BE2C (cell line): ENCODE measurements at regions not wholly inside any gene's neighbourhood (a gene's known extent, or its start where the extent isn't known, plus 50 kb on each side); places are given as distances from the start of the nearest gene placed in this dataset.

ENCODE experiments used
- DNase-seq: peaks from one replicate; pipeline ENCODE4 v3.0.0-alpha.2; 2020
- H3K27me3 ChIP-seq: fragments of 250-450 bp; sonication (Bioruptor Pico); 2 replicates; pipeline ENCODE4 v1.5.1; 2020; ENCODE audit warnings: mild to moderate bottlenecking
- H3K36me3 ChIP-seq: fragments of 250-450 bp; sonication (Bioruptor Pico); 2 replicates; pipeline ENCODE4 v1.5.1; 2020; ENCODE audit warnings: mild to moderate bottlenecking
- H3K4me1 ChIP-seq: fragments of 250-450 bp; sonication (Bioruptor Pico); 2 replicates; pipeline ENCODE4 v1.5.1; 2020
- H3K4me3 ChIP-seq: 2 replicates; pipeline ENCODE4 v1.5.1; 2011; ENCODE audit warnings: low read depth, low read length
- H3K9me3 ChIP-seq: fragments of 250-450 bp; sonication (Bioruptor Pico); 2 replicates; pipeline ENCODE4 v1.5.1; 2020
- CTCF ChIP-seq: IDR thresholded peaks from 2 replicates; pipeline ENCODE4 v1.5.1; 2012; ENCODE audit warnings: mild to moderate bottlenecking, low read depth, low read length

- Histone ChIP-seq H3K4me1 (no peaks in the 10 kb centered on the region), H3K4me3 (no peak overlapping the region), H3K36me3 (no peaks in the 10 kb centered on the region), H3K9me3 (no peaks in the 10 kb centered on the region), H3K27me3 (peaks cover 14% of the 10 kb centered on the region)
- no peak for DNase-seq
- no peak for TF ChIP-seq CTCF
These were observed 52.2 kb upstream of the SPACA1 start for GRCh38 chr6:87995461-87995860.

GRCh38 chr6:87993356-87993755 lies 54.3 kb upstream of the SPACA1 start:
- no peaks in the 10 kb centered on the region for H3K4me1 ChIP-seq
- no peaks in the 10 kb centered on the region for H3K9me3 ChIP-seq
- DNase-seq = no peak
- peaks cover 14% of the 10 kb centered on the region for H3K27me3 ChIP-seq
- no peak for TF ChIP-seq CTCF
- H3K4me3 ChIP-seq = no peak overlapping the region
- no peaks in the 10 kb centered on the region for H3K36me3 ChIP-seq

- no peaks in the 10 kb centered on the region for H3K36me3 ChIP-seq
- H3K4me3 ChIP-seq = no peak overlapping the region
- peaks cover 3% of the 10 kb centered on the region for H3K27me3 ChIP-seq
- no peaks in the 10 kb centered on the region for H3K4me1 ChIP-seq
- DNase-seq = no peak
- no peaks in the 10 kb centered on the region for H3K9me3 ChIP-seq
- no peak for TF ChIP-seq CTCF
These were observed 56.8 kb upstream of the SPACA1 start for GRCh38 chr6:87990871-87991270.

GRCh38 chr6:87982134-87982533 lies 65.5 kb upstream of the SPACA1 start:
- TF ChIP-seq CTCF = no peak
- no peaks in the 10 kb centered on the region for H3K27me3 ChIP-seq
- H3K9me3 ChIP-seq = no peaks in the 10 kb centered on the region
- no peak for DNase-seq
- no peak overlapping the region for H3K4me3 ChIP-seq
- no peaks in the 10 kb centered on the region for H3K4me1 ChIP-seq
- no peaks in the 10 kb centered on the region for H3K36me3 ChIP-seq

GRCh38 chr6:87979737-87980136 lies 67.9 kb upstream of the SPACA1 start:
- no peak for DNase-seq
- Histone ChIP-seq H3K4me3 (no peak overlapping the region), H3K9me3 (no peaks in the 10 kb centered on the region), H3K27me3 (no peaks in the 10 kb centered on the region), H3K36me3 (no peaks in the 10 kb centered on the region), H3K4me1 (no peaks in the 10 kb centered on the region)
- TF ChIP-seq CTCF = no peak

GRCh38 chr6:87976616-87977015 lies 71.0 kb upstream of the SPACA1 start:
- no peak for TF ChIP-seq CTCF
- DNase-seq = no peak
- H3K9me3 ChIP-seq = no peaks in the 10 kb centered on the region

More at GRCh38 chr6:87976616-87977015, 71.0 kb upstream of the SPACA1 start:
- Histone ChIP-seq H3K36me3 (no peaks in the 10 kb centered on the region), H3K4me3 (no peak overlapping the region), H3K27me3 (no peaks in the 10 kb centered on the region), H3K4me1 (no peaks in the 10 kb centered on the region)
